Occipital lobe (tissue), 1 donor: ENCODE measurements at regions not wholly inside any gene's neighbourhood (a gene's known extent, or its start where the extent isn't known, plus 50 kb on each side); places are given as distances from the start of the nearest gene placed in this dataset.

Experiments used
- DNase-seq: peaks from one replicate; lab custom pipeline; 2025; lab: John Stamatoyannopoulos, UW

DNA sequence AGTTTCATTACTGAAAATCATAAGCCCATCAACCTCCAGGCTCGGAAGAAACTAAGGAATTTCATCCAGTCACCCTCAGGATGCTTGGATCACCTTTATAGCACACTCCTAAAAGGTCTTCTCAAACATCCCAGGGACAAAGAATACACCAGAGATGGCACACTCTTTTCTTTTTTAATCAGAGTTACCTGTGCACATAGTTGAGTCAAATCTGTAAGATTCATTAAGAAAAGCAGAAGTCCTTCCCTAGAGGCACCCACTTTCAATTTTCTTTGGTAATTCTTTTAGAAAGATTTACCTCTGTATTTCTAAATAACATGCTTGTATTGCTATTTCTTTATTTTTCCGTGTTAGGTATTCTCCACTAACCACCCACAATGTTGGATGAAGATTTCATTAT is 50.6 kb upstream of the IL6 start:
- no peak for DNase-seq

DNA sequence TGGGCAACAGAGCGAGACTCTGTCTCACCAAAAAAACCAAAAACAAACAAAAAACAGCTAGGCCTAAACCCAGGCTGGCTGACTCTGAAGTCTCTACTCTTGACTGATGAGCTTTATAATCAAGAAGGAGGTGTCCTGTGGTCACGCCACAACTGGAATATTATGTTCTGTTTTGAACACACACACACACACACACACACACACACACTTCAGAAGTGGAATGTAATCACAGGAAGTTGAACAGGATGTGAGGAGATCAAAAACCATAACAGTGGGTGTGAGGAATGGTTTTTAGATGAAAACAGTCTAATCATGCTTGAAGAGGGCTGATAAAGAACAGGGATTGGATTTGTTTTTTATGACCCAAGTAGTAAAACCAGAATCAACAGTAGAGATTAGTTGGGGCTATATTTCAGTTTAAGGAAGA is 51.1 kb upstream of the IL6 start:
- DNase-seq, result no peak

DNA sequence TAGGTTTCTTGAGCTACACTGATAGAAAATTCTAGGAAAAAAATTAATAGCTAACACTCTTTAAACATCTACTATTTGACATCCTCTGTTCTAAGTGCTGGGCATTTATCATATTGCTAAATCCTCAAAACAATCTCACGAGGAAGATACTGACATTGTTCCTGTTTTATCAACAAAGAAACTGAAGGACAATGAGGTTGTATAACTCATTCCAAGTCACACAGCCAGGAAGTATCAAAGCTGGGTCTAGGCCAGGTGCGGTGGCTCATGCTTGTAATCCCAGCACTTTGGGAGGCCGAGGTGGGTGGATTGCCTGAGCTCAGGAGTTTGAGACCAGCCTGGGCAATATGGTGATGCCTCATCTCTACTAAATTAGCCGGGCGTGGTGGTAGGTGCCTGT is 51.6 kb upstream of the IL6 start:
- no peak for DNase-seq

DNA sequence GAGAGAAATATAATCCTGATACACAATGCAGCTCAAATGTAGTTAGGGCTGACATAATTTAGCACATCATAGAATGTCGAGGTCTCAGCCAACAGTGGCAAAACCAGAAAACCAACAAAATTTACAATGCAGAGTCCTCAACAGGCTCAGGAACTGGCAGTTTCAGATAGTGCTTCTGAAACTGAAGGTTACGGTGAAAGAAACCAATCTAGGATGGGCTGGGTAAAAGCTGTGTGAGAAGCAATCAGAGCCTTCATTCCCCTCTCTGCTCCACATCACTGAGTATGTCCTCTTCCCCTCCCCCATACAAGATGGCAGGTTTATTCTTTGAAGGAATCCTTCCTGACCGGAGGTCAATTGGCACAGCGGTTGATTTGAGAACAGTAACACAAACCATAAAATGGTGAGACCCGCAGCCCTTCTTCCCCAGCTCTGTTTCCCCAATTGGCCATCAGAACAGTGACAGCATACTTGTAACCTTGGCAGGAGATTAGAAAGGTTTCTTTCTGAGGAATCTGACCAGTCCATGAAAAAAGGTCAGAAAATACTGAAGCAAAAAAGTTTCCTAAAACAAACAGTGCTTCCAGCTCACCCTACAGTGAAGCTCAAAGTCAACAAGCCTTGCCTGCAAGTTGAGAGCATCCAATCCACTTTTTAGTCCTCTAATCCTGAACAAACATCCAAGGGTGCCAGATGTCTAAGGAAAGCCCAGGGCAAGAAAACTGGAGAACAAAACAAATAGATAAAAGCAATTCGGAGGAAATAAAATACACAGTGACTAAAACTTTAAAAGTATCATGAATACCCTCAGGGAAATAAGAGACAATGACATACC is 53.9 kb upstream of the IL6 start:
- no peak for DNase-seq

DNA sequence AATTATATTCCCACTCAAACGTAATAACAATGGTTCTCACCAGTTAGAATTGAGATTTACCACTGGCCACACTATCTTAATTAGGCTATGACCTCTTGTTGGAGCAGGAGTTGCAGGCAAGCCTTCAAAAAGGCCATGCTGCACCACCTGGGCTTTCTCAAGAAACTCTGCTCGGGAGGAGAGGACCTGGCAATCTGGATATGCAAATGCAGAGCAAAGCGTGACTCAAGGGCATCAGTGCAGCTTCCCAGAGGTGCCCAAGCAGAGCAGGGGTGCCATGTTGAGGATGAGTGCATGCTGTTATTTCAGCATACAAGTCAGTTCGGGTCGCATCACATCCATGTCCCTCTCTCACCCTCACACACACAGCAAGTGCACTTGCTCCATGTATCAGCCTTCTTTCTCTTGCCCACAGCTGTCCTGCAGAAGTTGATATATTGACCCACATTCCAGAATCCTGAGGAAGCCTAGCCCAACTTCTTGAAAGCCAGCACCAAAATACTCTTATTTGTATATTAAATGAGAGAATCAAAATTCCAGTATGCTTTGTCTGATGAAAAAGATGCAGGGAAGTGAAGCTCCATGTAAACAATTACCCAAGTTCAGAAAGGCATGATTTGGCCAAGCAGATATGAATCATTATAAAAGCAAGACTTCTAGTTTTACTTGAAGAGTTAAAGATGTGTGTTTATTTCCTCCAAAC is 55.7 kb upstream of the IL6 start:
- DNase-seq, result no peak

DNA sequence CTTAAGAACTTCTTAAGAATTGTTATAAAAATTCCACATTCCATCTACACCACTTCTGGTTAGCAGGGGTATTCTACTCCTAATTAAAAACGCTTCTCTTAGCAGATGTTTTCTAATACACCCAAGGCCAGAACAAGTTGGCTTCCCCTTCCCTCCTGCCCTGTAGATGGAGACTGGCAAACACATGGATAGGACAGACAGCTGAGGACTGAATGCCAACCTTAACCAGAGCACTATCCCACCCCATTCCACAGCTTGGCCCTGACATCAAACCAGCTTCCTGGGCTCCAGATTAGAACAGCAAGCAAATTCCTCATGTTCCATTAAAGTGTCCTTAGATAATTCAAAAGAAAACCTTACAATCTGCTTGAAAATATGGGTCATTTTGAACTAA is 56.6 kb upstream of the IL6 start:
- no peak for DNase-seq

DNA sequence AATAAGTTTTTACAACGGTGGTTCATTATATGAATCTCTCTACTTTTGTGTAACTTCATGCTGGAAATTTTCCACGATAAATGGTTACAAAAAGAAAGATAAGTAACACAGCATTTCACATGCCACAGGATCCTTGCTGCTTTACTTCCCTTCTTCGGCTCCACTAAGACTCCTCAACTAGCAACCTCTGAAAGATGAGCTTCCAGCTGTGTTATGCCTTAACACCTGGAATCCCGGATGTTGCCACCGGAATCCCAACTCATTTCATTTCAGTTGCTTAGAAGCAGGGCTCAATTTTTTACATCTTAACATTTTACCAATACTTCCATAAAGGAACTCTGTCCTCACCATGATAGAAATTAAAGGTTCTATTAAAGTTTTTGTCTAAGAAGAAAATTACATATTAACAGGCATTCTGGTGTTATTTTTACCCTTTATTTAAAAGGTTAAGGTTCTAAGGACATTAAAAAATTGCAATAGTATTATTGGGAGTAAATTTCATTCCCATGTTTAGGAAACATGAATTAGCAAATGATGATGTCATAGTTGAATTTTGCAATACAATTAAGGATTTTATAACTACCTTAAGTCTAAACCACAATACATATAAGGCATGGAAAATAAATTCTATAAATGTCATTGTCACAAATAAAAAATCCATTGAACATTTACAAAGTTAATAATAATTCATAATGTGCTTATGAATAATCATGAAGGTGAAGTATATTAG is 57.1 kb upstream of the IL6 start:
- no peak for DNase-seq

DNA sequence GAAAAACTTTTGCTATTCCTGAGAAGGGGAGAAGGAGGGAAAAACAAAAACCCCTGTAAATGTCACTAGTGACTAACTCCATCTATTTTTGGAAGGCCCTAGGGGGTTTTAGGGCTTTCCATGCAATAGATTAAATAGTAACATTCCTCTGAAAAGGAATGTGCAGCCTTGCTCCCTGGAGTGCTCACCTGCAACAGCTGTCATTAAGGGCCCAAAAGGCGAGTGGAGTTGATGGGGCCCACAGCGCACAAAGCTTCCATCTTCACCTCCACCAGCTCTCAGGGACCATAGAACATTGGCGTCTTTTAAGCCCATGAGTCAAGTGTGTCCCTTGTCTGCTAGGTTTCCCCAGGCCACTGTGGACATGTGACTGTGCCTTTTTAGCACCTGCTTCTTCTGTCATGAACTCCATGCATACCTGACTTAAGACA is 58.0 kb upstream of the IL6 start:
- DNase-seq, result no peak

DNA sequence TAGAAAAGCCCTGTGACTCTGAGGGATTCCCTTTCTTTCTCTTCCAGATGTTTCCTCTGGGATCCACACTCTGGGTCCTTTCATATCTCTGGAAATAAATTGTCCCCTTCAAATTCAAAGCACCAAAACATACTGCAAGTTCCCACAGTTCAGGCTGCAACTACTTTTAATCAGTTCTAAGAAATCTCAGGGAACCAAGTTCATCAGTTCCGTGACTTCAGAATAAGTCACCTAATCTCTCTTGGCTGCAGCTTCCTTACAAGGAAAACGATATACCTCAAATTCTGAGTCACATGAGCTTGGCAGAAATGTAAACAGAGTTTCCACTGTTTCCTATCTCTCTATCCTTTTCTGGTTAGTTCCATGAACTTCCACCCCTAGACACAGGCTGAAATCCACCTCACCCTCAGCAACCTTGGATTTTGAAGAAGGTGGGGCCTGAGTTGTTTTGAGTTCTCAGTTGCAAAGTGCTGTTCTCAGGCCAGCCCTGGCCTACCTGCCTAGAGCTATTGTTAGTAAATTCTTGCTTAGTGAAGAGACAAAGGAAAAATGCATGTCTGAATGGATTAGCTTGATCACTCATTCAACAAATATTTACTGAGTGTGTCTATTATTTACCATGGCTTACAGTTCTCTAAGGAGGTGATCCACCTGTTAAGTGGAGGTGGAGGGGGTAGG is 59.3 kb upstream of the IL6 start:
- no peak for DNase-seq

DNA sequence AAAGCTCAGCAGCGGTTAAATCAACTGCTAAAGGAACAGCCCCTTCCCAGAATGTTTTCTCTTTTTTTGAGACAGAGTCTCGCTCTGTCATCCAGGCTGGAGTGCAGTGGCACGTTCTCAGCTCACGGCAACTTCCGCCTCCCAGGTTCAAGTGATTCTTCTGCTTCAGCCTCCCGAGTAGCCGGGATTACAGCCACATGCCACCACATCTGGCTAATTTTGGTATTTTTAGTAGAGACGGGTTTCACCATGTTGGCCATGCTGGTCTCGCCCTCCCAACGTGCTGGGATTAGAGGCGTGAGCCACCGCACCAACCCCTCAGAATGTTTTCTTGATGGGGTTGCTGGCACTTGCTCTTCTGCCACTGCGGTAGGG is 59.8 kb upstream of the IL6 start:
- no peak for DNase-seq

DNA sequence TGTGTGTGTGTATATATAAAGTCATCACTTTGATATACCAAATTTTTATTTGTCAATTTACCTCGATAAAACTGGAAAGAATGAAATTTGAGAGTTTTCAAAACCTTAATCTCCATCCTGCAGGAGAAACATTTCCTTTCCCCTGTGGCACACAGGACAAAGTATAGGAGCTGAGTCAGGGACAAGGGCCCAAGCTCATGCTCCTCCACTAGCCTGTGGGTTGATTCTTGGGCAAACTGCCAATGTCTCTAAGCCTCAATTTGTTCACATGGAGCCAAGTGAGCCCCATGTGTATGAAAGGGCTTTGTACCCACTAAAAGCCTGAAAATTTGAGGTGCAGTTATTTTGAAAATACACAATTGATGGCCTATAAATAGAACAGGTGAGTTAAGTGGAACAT is 60.3 kb upstream of the IL6 start:
- DNase-seq, result no peak

DNA sequence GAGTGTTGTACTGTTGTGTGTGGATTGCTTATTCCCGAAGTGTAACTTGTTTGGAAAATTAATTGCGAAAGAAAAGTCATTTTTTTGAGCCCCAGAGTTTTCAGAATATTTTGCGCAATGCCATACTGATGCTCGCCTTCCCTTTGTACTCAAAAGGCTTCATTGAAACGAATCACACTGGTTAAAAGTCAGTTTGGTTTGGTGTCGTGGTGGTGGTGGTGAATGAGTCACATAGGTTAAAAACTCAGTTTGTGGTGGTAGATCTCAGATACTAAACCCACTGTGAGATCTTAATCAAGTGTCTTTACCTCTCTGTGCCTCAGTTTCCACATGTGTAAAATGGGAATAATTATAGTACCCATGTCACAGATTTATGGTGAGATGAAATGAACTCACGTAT is 61.1 kb upstream of the IL6 start:
- no peak for DNase-seq

DNA sequence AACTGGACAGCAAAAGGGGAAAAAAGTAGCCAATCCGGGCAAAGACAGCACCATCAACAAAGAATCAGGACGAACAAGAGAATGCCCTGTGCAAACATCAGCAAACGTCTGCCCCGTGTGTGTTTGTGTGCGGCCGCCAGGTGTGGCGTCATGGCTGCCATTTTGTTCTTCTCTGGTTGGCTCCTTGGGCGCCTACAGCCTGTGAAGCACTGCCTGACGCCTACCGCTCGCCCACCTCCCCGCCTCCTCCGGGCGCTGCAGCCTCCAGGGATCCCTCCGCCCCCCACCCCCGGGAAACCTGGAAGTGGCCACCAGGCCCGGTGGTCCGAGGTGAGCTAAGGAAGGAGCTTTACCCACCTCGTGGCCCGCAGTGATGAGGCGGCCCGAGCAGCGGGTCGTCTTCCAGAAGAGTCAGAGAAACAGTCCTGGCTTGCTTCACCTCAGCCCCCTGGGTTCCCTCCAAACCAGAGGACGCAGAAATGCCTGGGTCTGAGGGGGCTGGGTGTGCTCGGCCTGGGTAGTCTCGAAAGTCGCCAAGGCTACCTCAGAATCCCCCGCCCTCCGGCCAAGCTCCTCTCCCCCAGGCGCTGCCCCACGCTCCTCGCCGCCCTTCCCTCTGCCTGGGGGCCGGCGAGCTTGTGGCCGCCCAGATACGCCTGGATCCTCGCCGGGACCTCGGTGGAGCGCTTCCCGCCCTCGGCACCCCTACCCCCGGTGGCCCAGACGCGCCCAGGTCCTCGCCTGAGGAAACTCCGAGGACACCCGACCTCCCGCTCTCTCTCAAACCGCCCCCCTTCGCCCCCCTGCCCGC is 61.8 kb upstream of the IL6 start:
- DNase-seq, result no peak

DNA sequence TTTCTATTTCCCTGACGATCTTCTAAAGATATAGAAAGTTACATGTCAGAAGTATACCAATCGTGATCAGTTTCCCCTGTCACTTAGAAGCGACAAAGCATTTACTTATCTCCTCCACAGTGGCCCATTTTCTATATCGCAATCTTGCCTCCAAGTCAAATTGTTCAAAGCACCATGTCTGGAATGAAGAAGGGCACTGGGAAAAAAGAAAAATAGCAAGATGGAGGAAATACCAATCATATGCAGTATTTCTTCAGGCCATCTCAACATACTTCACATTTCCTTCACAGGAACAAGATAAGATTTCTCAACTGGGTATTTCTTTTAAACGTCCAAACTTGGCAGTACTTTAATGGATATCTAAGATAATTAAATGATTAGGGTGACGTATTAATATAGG is 63.3 kb upstream of the IL6 start:
- no peak for DNase-seq

DNA sequence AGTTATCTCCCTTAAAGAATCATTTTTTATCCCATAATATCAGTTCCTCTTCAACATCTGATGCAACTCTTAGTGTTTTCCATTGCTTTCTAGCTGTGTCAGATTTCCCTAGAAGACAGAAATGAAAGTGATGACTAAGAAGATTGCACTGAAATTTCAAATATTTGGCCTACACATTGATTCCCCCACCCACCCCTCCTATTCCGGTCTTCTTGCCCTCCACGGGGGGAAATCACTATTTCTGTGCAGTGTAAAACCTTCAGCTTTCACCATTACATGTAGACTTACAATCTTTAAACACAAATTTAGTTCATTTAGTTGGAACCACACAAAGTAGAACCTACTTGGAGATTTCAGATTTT is 63.7 kb upstream of the IL6 start:
- DNase-seq, result no peak

DNA sequence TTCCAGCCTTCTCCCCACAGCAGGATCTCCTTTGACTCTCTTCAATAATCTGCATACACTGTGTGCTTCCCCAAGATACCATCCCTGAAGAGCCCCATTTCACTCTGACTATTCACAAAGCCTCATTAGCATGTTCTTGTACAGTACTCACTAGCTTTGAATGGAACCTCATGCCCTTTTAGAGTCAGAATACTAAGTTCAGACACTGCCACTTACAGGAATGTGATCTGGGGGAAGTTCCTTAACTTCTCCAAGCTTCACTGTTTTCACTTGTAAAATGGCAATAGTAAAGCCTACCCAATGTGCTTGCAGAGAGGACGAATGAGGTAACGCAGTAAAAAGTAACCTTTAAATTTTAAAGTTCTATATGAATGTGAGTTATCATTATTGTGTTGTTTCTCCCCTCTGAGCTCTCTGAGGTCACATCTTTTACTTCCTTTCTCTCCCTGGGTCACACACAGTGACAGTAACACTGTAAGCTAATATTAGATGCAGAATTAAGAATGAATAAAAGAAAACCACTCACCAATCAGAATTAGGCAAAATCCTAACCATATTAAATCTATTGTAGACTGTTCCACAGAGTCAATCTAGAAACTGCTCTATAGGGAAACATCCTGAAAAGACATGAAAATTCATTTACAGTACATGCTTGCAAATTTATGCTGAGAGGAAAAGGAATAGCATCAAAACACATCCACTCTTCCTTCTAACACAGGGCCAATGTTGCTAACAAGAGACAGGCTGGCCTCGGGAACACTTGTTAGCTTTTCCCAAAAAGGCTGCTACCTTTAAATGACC is 64.2 kb upstream of the IL6 start:
- DNase-seq, result no peak

DNA sequence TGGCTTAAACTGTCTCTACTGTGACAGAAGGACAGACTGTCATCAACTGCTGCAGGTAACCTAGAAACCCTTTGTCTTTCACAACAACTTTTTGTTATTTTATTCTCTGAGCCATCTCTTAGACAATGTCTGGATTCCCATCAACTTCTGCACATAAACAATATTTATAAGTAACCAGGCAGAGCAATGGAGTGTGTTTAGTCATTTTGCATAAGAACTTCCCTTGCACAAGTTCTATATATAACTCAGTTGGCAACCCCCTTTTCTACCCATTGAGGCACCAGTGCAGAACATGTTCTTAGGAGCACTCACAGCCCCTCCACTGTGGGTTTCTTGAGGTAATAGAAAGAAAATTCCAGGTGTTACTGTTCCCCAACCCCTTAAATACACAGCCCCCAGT is 65.0 kb upstream of the IL6 start:
- no peak for DNase-seq

DNA sequence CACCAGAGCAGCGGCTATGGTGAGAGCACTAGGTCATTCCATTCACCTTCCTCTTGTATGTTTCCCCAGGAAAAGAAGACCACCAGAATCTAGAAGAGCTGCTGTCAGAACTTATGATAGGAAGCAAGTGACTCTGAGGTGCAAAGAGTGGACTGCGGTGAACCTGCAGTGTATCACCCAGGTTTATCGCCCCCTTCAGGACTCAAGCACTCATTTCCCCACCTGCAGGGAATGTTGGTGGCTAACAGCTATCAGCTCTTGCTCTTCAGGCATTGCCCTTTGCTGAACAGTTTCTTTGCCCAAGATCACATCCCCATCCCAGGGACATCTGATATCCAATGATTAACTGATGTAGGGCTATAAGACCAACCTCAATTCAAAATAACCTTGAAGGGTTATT is 66.3 kb upstream of the IL6 start:
- no peak for DNase-seq

DNA sequence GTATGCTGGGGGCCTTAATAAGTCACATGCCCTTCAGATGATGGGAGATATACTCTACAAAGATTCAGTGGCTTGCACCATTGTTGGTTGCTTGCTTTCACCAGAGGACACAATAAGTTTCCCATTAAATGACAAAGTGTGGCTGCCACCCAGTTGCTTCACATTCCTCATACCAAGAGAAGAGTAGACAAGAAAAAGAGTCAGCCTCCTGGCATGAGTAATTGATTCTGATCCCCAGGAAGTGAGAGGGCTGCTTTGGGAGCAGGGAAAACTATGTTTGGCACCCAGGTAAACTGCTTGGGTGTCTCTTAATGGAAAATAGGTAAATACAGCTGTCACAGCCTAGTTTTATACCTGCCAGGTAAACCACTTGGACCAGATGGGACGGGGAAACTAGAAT is 66.7 kb upstream of the IL6 start:
- DNase-seq, result no peak

DNA sequence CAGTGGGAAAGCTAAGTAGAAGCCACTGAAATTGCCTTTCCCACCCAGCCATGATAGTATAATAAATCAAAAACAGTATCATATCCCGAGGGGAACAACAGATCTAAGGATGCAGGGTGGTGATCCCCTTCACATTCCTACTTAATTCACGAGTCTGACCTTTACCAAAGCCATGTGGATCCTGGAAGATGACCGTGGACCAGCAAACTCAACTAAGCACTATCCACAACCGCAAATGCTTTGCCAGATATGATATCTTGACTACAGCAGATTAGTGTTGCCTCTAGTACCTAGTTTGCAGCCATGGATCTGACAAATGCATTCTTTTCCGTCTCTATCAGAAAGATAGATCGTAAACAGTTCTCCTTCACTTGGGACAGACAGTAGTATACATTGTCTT is 67.3 kb upstream of the IL6 start:
- no peak for DNase-seq
